Transverse colon (tissue), 4 donors: ENCODE measurements at regions not wholly inside any gene's neighbourhood (a gene's known extent, or its start where the extent isn't known, plus 50 kb on each side); places are given as distances from the start of the nearest gene placed in this dataset.

ENCODE experiments used
- DNase-seq: peaks from one replicate; pipeline ENCODE4 v3.0.0-alpha.2; 2019
- H3K27ac ChIP-seq, 4 donors: fragments of 200-600 bp; sonication (generic); 2 replicates each; pipeline ENCODE4 v1.5.1; 2016 to 2018; ENCODE audit warnings: inconsistent platforms in 4 of 4
- H3K27me3 ChIP-seq: fragments of 200-600 bp; sonication (generic); 2 replicates; pipeline ENCODE4 v1.5.1; 2017; ENCODE audit warnings: inconsistent platforms
- H3K36me3 ChIP-seq, 4 donors: fragments of 200-600 bp; sonication (generic); 2 replicates each; pipeline ENCODE4 v1.5.1; 2017 to 2019; ENCODE audit warnings: inconsistent platforms in 4 of 4
- H3K4me1 ChIP-seq, 4 donors: fragments of 200-600 bp; sonication (generic); 2 replicates each; pipeline ENCODE4 v1.5.1; 2017 to 2020; ENCODE audit warnings: inconsistent platforms in 4 of 4
- H3K4me3 ChIP-seq, 4 donors: fragments of 200-600 bp; sonication (generic); 1 replicate in 1 of 4; 2 replicates in 3 of 4; pipeline versions ENCODE4 v1.5.1 to v1.6.1; 2017 to 2019; ENCODE audit warnings: inconsistent platforms in 4 of 4
- H3K9me3 ChIP-seq, 2 donors: fragments of 200-600 bp; sonication (generic); 2 replicates each; pipeline ENCODE4 v1.5.1; 2017 to 2019; ENCODE audit warnings: inconsistent platforms in 2 of 2
- EP300 ChIP-seq: sonication (generic); formaldehyde crosslinking; IDR thresholded peaks from one replicate; pipeline ENCODE4 v1.6.1; 2017; ENCODE audit warnings: antibody characterized with exemption, low read depth
- POLR2A ChIP-seq: fragments of 450-650 bp; IDR thresholded peaks from one replicate; pipeline ENCODE4 v1.6.1; 2016; ENCODE audit warnings: antibody characterized with exemption, mild to moderate bottlenecking, moderate library complexity
- POLR2AphosphoS5 ChIP-seq, 3 donors: sonication (generic); formaldehyde crosslinking; IDR thresholded peaks; one replicate each; pipeline ENCODE4 v1.6.1; 2016; ENCODE audit warnings: antibody characterized with exemption in 3 of 3
- WGBS, 2 donors: methylation state at CpG; one replicate each; pipeline ENCODE4 v1.1.5; 2018; ENCODE audit warnings: low coverage in 1 of 2; 5-methylcytosine and 5-hydroxymethylcytosine counted together
- in situ Hi-C, 4 donors: fragments of 200-750 bp; cut with MboI; loops; one replicate each; pipeline versions ENCODE4 v1.15.0 to v1.15.1; 2017; ENCODE audit warnings: low sequenced_read_pairs in 3 of 4, low pct_ligation_motif_present in 1 of 4, low pct_unique_long_range_greater_than_20kb in 1 of 4
- intact Hi-C: fragments of 100-400 bp; cut with DNase I; formaldehyde crosslinking; loops from one replicate; pipeline ENCODE4 v1.15.1; 2023; ENCODE audit warnings: low total_unique reads
- TF ChIP-seq, protein P1 (sequence below), 5 experiments: fragments of 200-600 bp in 3 of 5; fragments of 450-650 bp in 2 of 5; sonication (generic) in 3 of 5; IDR thresholded peaks; 1 replicate in 2 of 5; 2 replicates in 3 of 5; pipeline ENCODE4 v1.5.1; 2016 to 2017; ENCODE audit warnings: antibody characterized with exemption in 5 of 5, inconsistent platforms in 3 of 5, mild to moderate bottlenecking in 2 of 5, moderate library complexity in 1 of 5

DNA sequence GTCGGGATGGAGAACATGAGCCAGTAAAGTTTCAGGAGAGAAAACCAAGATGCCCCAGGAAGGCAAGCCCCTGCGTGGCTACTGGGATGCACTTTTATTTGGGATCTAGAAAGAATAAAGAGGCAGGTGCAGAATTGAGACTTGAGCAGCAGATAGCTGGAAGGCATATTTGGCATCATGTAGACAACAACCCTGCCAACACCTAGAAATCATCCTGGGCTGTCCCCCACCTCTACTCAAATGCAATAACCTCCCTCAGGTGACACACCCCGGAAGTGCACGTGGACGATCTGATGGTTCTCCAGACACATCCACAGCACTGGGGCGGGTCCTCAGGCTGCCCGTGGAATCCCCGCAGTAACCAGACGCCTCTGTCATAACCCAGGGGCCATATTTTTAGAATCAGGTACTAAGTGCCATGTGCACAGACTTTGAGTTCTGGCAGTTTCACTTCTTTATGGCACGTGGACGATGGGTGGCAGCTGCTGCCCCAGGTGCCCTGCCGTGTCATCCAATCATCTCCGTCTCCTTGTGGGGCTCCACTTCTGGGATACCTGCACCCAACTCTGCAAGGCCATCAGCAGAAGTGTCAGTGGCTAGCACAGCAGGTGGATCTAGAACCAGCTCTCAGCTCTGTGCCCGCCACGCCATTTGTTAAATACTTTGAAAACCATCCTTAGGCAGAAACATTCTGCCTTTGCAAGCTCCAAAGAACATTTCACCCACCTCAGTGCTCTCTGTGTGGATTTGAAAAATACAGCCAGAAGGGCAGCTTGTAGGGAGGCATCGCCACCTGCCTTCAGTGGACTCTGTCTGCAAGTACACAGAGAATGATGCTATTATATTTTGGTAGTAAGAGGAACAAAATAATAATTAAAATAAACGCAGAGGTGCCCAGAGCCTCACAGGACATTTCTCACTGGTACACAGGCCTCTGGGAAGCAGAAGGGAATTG is 771.7 kb upstream of the TMEM132C start:
- H3K4me3 ChIP-seq, result no peak overlapping the region
- intact Hi-C loops, result no loop called here
- in situ Hi-C loops, result no loop called here
- 74% methylated on average over 7 to 17 of the region's 17 CpGs for WGBS, 2 donors
- no peak for DNase-seq
- no peak for TF ChIP-seq POLR2A
- no peak for TF ChIP-seq EP300
- no peak for TF ChIP-seq POLR2AphosphoS5 (IDR thresholded peaks at IDR 0.05)
- TF ChIP-seq, protein P1, sequence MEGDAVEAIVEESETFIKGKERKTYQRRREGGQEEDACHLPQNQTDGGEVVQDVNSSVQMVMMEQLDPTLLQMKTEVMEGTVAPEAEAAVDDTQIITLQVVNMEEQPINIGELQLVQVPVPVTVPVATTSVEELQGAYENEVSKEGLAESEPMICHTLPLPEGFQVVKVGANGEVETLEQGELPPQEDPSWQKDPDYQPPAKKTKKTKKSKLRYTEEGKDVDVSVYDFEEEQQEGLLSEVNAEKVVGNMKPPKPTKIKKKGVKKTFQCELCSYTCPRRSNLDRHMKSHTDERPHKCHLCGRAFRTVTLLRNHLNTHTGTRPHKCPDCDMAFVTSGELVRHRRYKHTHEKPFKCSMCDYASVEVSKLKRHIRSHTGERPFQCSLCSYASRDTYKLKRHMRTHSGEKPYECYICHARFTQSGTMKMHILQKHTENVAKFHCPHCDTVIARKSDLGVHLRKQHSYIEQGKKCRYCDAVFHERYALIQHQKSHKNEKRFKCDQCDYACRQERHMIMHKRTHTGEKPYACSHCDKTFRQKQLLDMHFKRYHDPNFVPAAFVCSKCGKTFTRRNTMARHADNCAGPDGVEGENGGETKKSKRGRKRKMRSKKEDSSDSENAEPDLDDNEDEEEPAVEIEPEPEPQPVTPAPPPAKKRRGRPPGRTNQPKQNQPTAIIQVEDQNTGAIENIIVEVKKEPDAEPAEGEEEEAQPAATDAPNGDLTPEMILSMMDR (IDR thresholded peaks at IDR 0.05), result no peak
- no peaks in the 10 kb centered on the region for H3K36me3 ChIP-seq
- no peaks in the 10 kb centered on the region for H3K27me3 ChIP-seq
- H3K9me3 ChIP-seq, result no peaks in the 10 kb centered on the region
- no peaks in the 10 kb centered on the region for H3K4me1 ChIP-seq
- H3K27ac ChIP-seq, result no peak overlapping the region

DNA sequence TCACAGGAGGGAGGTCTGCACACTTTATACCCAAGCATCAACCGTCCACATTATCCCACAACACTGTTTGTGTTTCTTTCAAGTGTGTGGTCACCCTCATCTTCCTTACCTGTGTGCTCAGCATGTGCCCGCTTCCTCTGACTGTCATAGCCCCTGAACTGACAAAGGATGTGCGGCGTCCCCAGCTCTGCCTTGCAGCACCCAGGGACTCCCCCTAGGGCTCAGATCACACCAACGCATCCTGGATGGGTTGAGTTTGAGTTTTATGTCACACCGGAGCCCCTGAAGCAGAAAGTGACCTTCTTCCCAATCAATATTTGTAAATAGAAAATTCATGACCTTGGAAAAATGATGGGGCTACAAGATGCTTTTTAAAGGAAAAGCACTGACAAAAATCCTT is 770.7 kb upstream of the TMEM132C start:
- intact Hi-C loops (no loop called here), in situ Hi-C loops (no loop called here)
- no peaks in the 10 kb centered on the region for H3K9me3 ChIP-seq
- no peaks in the 10 kb centered on the region for H3K27me3 ChIP-seq
- H3K27ac ChIP-seq, result no peak overlapping the region
- WGBS, 2 donors, result 76% methylated on average over 6 of the region's 6 CpGs; no CpG with 5 or more reads in 1 of the 2 donors
- DNase-seq, result no peak
- H3K4me3 ChIP-seq, result no peak overlapping the region
- H3K4me1 ChIP-seq, result no peaks in the 10 kb centered on the region
- H3K36me3 ChIP-seq, result no peaks in the 10 kb centered on the region
- TF ChIP-seq, protein P1 (IDR thresholded peaks at IDR 0.05), result no peak
- no peak for TF ChIP-seq POLR2A
- TF ChIP-seq EP300, result no peak
- no peak for TF ChIP-seq POLR2AphosphoS5 (IDR thresholded peaks at IDR 0.05)

DNA sequence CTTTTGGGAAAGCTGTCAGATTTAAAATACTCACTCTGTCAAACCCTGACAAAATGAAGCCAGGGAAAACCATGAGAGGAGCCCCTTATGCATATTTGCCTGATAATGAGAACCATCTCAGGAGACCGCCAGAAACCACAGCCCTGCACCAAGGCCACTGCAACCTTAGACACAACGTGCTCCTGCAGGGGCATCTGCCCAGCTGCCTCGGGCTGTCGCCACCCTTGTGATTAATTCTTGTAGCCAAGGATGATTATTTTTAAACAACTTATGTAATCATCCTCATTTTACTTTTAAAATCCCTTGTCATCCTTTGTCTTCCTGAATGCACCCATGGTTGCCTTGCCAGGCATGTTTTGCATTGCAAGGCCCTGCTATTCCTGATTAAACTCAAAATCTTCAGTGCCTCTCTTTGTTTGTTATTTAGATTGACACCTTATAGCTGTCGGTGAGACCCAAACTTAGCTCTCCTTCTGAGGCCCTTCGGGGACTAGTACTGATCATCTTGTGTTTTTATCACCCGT is 766.4 kb upstream of the TMEM132C start:
- no peaks in the 10 kb centered on the region for H3K36me3 ChIP-seq
- no peak overlapping the region for H3K4me3 ChIP-seq
- H3K27ac ChIP-seq, result no peak overlapping the region
- H3K4me1 ChIP-seq, result no peaks in the 10 kb centered on the region
- 82 to 83% methylated on average over 4 to 7 of the region's 7 CpGs for WGBS, 2 donors
- no peaks in the 10 kb centered on the region for H3K27me3 ChIP-seq
- in situ Hi-C loops (no loop called here), intact Hi-C loops (no loop called here)
- TF ChIP-seq, protein P1 (IDR thresholded peaks at IDR 0.05), result no peak
- no peak for TF ChIP-seq POLR2AphosphoS5 (IDR thresholded peaks at IDR 0.05)
- no peak for TF ChIP-seq POLR2A
- no peak for TF ChIP-seq EP300
- no peak for DNase-seq
- no peaks in the 10 kb centered on the region for H3K9me3 ChIP-seq

DNA sequence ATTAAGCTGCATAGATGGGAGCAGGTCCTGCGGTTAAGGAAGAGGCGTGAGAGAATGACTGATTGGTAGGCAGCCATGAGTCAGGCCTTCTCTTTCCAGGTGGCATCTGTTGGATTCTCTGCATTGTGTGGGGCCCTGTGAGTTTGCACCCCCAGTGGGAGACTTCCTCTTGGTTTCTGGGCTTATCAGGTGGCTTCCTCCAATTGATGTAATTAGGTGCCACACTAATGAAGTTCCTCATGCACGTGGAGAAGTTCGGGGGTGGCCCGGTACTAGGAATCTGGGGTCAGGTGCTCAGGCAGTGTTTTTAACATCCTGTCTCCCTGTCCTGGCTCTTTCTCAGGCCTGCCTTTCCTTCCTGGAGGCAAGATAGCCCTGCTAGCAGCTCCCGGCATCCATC is 765.1 kb upstream of the TMEM132C start:
- in situ Hi-C loops (no loop called here), intact Hi-C loops (no loop called here)
- 82% methylated on average over 6 of the region's 6 CpGs; no CpG with 5 or more reads in 1 of the 2 donors for WGBS, 2 donors
- no peaks in the 10 kb centered on the region for H3K4me1 ChIP-seq
- no peaks in the 10 kb centered on the region for H3K9me3 ChIP-seq
- no peak for DNase-seq
- no peaks in the 10 kb centered on the region for H3K27me3 ChIP-seq
- no peaks in the 10 kb centered on the region for H3K36me3 ChIP-seq
- H3K4me3 ChIP-seq, result no peak overlapping the region
- no peak overlapping the region for H3K27ac ChIP-seq
- TF ChIP-seq POLR2A (no peak), EP300 (no peak), POLR2AphosphoS5 (IDR thresholded peaks at IDR 0.05) (no peak)
- TF ChIP-seq, protein P1 (IDR thresholded peaks at IDR 0.05), result no peak
